ENCODE measurements at regions not wholly inside any gene's neighbourhood (a gene's known extent, or its start where the extent isn't known, plus 50 kb on each side); places are given as distances from the start of the nearest gene placed in this dataset.

DNA sequence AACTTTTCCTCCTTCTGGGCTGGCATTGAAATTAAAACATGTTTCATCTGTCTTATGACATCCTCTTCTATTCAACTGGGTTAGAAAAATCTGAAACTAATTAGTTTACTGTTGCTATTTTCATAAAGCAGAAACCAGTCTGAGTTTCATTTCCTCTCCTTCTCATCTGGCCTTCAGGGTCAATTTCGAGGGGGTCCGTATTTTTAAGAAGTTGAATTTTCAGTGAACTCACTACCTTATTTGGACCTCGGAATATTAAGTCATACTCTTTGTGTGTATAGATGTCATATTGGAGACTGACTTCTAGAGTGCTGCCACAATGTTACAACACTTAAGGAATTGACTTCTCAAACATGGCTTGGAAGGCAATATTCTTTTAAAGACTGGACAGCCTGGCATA, 485.9 kb downstream of the SQOR start:
- no peak for DNase-seq

GRCh38 chr15:46121441-46121840, 486.6 kb downstream of the SQOR start:
- no peak for DNase-seq

DNA sequence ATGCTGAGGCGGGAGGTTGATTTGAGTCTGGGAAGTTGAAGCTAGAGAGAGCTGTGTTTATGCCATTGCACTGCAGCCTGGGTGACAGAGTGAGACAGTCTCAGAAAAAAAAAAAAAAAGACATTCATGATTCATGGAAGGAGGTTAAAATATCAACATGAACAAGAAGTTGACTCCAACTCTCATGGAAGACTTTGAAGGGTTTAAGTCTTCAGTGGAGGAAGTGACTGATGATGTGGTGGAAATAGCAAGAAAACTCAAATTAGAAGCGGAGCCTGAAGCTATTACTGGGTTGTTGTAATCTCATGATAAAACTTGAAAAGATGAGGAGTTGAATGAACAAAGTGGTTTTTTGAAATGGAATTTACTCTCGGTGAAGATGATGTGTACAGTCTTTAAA, 491.8 kb downstream of the SQOR start:
- DNase-seq: no peak

GRCh38 chr15:46127361-46127874, 492.6 kb downstream of the SQOR start:
- DNase-seq: no peak

- no peak for DNase-seq
These were observed 494.3 kb downstream of the SQOR start for GRCh38 chr15:46129145-46129544.

DNA sequence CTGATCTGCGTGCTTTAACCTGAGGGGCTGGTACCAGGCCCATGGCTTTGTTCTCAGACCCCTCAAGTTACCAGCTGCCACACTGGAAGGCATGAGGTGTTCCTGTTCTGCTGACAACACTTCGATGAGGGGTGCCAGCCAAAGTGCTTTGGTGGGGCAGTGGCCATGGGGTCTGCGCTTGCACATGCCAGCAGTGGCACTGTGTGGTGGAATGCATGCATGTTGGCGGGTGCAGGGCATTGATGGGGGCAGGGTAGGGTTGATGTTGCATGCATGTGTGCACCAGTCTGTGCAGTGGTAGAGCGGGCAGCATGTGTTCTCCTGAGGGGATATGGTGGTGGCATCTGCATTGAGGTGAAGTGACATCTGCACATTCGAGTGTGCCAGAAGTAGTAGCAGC, 497.0 kb downstream of the SQOR start:
- DNase-seq: no peak

DNA sequence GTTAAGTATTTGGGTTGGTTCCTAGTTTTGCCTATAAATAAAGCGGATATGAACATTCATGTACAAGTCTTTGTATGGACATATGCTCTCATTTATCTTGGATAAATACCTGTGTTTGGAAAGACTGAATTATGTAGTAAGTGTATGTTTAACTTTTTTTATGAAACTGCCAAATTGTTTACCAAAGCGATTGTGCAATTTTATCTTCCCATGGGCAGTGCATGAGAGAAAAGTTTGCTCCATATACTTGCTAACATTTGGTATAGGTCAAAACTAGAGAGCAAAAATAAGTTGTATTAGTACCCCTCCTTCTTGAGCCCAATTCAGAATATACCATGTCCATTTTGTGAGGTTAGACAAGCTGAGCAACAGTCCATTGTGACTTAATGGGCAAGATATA, 502.6 kb downstream of the SQOR start:
- no peak for DNase-seq

GRCh38 chr15:46146002-46146401, 511.2 kb downstream of the SQOR start:
- DNase-seq: no peak

DNA sequence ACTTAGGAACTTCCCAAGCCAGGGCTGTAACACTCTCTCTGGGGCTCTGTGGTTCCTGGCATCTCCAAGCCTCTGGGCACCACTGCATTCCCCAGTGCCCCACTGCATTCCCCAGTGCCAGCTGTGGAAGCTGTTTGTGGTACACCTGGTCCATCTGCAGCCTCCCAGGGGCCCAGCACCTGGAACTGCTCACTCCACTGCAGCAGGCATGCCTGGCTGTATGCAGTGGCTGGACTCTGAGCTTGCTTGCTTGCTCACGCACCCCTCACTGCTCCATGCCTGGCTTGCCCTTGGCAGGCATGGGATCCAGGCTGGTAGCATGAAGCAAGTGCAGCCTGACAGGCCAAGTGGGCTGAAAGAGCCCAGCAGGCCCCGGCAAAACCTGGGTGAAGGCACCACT, 512.1 kb downstream of the SQOR start:
- no peak for DNase-seq

DNA sequence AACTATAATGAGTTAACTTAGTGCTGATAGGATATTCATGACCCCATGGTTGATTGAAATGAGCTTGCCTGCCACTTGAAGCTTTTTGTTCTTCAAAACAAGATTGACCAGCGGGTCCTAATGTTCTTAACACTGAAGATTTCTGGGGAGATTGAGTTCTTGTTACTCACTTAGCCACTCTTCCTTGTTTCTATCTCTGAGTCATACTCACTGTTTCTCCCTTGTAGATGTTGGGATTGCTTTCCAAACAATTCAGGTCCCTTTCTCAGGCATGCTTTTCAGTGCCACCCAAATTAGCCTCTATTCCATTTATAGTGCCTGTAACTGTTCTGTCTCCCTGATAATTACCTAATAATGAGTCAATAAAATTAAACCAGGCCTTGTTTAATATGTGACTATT, 517.0 kb downstream of the SQOR start:
- DNase-seq: no peak

- no peak for DNase-seq
These were observed 531.9 kb downstream of the SQOR start for GRCh38 chr15:46166750-46167149.

- DNase-seq: no peak
These were observed 535.5 kb downstream of the SQOR start for GRCh38 chr15:46170326-46170725.

GRCh38 chr15:46174122-46174521, 539.3 kb downstream of the SQOR start:
- no peak for DNase-seq

DNA sequence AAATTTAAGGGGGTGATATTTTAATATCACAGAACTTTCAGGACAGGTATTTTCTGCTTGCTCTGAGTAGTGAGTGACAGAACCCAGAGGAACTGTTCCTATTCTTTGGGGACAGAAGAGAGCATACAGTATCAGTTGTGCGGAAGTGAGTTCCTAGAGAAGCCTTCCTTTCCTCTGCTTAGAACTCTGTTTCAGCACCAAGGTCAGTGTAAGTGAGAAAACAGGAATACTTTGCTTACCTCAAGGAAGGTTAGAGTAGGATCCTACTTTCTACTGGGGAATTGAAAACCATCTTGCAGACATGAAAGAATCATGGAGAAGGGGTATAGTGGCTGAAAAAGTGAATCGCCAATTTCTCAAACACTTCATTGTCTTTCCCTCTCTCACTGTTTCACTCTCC, 542.4 kb downstream of the SQOR start:
- DNase-seq: no peak

GRCh38 chr15:46178138-46178537, 543.3 kb downstream of the SQOR start:
- DNase-seq: no peak

- DNase-seq: no peak
These were observed 572.5 kb downstream of the SQOR start for GRCh38 chr15:46207341-46207740.

- no peak for DNase-seq
These were observed 578.7 kb downstream of the SQOR start for GRCh38 chr15:46213551-46213950.

DNA sequence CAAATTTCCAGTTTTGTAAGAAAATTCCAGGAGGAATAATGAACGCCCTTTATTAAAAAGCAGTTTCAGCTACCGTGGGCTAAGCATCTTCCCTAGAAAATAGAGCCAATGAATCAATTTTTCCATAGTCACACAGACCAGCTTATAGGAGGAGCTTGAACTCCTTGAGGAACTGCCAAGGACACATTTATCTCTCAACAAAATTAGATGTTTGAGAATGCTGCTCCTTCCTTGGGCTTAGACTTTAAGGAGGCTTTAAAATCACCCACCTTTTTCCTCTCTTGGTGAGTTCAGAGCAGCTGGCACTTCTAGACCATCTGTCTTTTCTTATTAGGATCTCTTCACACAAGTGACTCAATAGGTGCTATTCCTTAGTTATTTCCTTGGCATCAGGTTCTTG, 588.0 kb downstream of the SQOR start:
- DNase-seq: no peak

DNA sequence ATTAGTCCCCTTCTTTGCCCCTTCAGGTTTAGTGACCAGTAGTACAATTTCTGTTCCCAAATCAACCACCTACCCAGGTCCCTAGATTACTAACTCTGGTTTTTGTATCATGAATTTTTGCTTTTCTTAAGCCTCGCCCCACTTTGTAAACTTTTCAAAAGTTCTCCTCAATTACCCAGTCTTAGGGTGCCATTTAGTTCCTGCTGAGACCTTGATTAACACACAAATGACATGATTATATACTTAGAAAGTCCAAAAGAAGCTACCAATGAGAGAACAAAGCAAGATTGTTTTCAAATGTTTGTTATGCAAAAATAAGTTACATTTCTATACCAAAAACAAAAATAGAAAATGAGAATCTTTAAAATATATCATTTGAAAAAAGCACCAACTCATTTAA, 594.4 kb downstream of the SQOR start:
- no peak for DNase-seq

DNA sequence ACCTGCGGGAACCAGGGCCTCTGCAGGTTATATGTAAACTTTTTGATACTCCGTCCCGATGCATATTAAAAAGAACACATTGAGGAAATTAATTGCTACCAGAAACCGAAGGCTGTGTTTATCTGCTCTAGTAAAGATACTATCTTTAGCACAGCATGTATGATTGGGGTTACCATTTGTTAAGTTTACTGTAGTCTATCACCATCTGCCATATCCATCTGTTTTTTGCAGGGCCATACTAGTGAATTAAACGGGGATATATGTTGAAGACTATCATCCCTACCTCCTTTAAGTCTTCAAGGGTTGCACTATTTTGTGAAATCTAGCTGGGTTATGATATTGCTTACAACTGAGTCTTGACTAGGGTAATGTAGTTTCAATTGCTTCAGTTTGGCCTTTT, 597.0 kb downstream of the SQOR start:
- DNase-seq: no peak

GRCh38 chr15:46232471-46232870, 597.6 kb downstream of the SQOR start:
- no peak for DNase-seq

- no peak for DNase-seq
These were observed 608.1 kb downstream of the SQOR start for GRCh38 chr15:46242935-46243334.

- DNase-seq: no peak
These were observed 617.1 kb downstream of the SQOR start for GRCh38 chr15:46251903-46252302.

DNA sequence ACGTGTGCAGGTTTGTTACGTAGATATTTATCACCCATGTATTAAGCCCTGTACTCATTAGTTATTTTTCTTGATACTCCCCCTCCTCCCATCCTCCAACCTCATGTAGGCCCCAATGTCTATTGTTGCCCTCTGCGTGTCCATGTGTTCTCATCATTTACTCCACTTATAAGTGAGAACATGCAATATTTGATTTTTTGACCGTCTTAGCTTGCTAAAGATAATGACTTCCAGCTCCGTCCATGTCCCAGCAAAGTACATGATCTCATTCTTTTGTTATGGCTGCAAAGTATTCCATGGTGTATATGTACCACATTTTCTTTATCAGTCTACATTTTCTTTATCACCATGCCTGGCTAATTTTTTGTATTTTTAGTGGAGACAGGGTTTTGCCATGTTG, 623.2 kb downstream of the SQOR start:
- no peak for DNase-seq

- DNase-seq: no peak
These were observed 626.1 kb downstream of the SQOR start for GRCh38 chr15:46260937-46261336.
